HG03108 (cell line): ENCODE measurements at regions not wholly inside any gene's neighbourhood (a gene's known extent, or its start where the extent isn't known, plus 50 kb on each side); places are given as distances from the start of the nearest gene placed in this dataset.

Source experiments
- ATAC-seq: cut with Tn5 transposase; IDR thresholded peaks from one replicate; pipeline ENCODE4 v1.9.1; 2021; ENCODE audit warnings: moderate library complexity; ENCODE audit not compliant: unreplicated experiment

DNA sequence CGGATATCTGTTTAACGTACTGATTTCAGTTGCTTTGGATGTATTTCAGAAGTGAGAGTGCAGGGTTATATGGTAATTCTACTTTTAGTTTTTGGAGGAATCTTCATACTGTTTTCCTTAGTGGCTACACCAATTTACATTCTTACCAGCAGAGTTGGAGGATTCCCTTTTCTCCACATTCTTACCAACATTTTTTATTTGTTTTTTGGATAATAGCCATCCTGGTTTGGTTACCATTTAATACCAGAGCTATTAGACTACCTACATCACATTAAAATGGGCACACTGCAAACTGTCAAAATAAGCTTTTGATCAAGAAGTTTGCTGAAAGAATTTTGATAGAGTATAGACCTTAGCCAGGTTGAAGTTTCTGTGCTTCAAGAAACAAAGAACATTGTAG, 217.2 kb upstream of the CFAP20DC start:
- no peak for ATAC-seq

DNA sequence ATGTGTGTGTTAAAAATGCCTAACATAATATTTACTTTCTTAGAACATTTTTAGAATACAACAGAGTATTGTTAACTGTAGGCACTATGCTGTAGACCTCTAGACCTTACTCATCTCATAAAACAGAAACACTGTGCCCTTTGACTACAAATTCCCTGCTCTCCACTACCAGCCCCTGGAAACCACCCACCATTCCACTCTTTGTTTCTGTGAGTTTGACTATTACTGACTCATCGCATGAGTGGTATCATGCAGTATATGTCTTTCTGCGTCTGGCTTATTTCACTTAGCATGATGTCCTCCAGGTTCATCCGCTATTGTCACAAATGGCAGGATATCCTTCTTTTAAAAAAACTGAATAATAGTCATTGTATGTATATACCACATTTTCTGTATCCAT, 216.7 kb upstream of the CFAP20DC start:
- ATAC-seq: no peak

DNA sequence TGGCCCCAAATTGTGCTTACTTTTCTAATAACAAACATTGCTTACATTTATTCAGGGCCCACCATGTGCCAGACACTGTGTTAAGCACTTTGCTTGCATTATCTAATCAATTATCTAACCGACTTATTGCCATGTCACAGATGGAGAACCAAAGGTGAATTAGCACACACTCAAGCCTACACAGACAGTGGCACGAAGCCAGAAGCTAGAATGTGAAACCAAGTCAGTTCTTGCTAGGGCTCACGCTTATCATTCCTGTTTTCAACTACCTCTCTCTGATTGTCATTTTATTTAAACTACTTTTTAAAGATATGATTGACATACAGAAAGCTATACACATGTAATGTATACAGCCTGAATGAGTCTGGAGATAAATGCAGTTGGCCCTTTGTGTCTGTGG, 215.7 kb upstream of the CFAP20DC start:
- ATAC-seq: no peak

DNA sequence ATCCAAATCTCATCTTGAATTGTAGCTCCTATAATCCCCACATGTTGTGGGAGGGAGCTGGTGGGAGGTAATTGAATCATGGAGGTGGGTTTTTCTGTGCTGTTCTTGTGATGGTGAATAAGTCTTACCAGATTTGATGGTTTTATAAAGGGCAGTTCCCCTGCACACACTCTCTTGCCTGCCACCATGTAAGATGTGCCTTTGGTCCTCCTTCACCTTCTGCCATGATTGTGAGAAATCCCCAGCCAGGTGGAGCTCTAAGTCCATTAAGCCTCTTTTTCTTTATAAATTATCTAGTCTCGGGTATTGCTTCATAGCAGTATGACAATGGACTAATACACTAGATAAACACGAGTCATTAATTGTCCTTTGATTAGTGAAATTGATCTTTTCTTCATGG, 214.5 kb upstream of the CFAP20DC start:
- no peak for ATAC-seq

DNA sequence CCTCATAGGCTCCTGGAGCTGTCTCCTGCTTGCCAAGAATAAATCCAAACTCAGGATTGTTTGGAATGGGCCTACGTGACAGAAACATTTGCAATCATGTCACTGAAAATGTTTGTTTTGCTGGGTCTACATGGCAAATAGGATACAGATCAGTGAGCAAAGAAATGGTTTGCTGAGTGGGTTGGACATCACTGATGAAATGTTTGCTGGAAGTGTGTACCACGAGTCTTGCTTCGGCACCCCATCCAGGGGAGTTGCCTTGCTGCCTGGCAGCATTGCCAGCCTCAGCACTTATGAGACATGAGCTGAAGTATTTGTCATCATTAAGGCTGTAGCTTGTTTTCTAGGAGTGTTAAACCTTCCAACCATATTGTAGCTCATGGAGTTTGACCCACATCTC, 213.3 kb upstream of the CFAP20DC start:
- no peak for ATAC-seq

DNA sequence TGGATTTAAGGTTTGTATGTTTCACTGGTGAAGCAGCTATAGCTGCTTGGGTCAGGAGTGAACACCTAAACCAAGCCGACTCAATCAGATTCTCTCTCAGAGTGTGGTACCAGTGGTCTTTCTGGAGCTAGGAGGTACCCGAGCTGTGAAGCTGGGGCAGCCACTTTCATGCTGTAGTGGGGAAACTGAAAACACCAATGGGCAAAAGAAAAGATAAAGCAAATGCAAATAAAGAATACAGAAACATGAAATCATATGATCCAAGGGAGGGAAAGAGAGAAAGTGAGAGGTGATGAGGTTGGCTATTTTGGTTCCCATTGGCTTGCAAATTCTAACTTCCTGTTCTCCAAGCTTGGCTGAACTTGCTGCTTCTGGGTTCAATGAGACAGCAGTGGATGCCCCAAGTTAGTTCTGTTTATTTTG, 212.3 kb upstream of the CFAP20DC start:
- ATAC-seq: peak; percentile 86

DNA sequence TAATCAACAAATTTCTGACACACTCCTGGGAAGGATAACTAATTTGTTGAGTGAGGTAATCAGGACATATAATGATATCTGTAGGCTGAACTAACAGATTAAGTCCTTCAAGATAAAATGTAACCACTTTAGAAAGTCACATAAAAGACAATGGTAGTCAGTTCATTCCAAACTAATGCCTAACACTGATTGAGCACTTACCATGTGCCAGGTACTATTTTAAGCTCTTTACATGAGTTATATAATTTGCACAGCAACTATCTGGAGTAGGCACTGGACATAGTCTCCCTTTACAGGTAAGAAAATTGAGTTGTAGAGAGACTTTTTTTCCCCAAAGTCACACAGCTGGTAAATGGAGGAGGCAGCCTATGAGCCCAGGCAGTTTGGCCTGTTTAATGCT, 211.2 kb upstream of the CFAP20DC start:
- ATAC-seq: no peak

DNA sequence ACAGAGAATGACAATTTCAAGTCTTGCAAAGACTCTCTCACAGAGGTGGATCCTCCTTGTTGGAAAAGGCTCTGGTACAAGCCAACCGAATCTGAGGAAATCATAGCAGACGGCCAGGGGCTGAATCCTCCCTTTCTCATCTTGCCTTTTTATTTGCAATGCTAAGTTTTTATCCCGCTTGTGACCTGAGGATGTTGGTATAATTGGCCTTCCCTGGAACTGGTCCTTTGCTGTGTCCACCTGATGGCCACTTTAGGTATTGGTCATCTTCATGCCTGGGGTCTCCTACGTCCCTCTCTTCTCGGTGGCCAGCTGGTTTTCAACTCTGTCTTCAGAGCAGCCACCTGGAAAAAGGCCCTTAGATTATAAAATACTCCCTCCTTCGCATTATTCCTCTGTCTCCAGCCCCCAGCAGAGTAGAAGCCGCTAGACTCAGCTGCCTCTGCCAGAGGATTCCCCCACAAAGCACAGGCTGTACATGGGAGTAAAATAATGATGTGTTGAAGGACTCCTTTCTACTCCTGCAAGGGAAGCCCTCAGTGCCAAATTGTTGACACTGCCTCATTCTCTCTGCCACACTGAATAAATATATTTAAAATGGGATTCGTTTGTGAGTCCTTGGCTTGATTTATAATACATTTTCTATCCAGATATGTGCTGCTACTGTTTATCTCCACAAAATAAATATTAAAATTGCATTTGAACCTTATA, 208.9 kb upstream of the CFAP20DC start:
- ATAC-seq: no peak

DNA sequence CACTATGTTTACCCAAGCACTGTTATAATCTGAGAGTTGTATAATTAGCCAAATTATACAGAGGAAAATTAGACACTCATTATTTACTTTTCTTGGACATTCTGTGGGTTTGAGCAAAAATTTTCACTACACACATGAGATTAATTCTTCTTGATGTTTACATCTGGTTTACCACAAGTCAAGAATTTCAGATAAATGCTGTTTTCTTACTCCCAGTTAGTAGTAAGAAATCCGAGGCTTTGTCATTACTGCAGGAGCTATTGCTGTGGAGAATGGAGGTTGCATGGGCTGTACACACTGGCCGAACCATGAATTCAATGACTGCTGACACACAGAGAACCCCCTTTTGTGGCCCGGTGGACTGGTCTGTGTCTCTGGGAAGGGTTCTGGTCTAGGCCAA, 207.7 kb upstream of the CFAP20DC start:
- ATAC-seq: no peak

DNA sequence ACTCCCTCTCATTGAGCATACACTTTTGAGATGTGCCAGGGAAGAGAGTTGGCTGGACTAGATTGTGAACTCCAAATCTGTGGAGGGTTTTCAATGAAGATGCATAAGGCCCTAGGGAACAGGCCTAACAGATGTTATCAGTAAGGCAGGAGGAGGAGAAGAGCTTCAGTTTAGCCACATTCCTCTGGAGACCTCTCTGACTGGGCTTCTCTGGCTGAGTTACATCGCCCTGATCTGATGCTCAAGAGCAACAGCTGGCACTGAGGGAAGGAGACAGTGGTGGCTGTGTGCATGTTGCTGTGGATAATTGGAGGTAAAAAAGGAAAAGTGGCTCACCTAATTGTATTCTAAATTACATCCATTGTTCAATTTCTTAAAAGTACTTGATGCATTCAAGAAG, 206.4 kb upstream of the CFAP20DC start:
- ATAC-seq: no peak

DNA sequence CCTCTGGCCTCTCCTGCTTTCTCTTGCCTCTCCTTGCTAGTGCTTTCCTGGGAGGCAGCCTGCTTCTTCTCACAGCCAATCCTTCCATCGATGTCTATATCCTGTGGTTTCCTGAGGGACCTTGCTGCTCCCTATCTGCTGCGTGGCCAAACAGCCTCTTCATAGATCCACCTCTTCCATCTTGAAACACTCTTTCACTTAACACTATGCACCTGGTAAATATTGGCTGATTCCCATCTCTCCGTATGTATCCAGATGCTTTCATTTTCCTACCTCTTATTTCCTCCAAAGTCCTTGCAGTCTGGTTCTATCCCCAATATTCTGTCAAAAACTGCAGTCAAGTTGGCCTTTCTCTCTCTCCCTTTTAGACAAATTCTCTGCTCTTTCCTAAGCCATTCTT, 205.2 kb upstream of the CFAP20DC start:
- ATAC-seq: no peak

DNA sequence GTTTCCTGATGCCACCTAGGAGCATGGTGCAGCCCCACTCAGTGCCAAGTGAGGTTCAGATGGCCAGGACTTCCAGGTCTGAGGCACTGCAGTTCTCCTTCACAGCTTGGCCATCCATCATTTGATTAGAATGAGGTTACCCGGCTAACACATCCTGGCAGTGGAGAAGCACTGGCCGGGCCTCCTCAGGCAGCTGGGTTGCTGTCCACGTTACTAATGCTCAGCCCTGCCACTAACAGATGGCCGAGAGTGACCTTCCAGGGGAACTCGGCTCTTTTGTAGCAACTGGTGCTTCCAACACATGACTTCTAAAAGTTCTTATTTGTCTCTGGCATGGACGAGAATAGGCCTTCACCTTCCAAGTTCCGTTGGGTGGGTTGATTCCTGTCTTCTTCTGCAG, 204.6 kb upstream of the CFAP20DC start:
- ATAC-seq: no peak

DNA sequence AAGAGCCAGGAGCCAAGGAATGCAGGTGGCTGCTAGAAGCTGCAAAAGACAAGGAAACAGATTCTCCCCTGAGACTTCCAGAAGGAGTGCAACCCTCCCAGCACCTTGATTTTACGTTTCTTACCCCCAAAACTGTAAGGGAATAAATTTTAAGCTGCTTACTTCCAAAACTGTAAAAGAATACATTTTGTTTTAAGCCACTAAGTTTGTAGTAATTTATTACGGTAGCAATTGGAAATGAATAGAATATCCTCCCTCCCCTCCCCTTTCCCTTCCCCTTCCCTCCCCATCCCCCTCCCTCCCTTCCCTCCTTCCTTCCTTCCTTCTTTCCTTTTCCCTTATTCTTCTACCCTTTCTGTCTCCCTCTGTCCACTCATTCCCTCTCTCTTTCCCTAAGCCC, 203.7 kb upstream of the CFAP20DC start:
- no peak for ATAC-seq

DNA sequence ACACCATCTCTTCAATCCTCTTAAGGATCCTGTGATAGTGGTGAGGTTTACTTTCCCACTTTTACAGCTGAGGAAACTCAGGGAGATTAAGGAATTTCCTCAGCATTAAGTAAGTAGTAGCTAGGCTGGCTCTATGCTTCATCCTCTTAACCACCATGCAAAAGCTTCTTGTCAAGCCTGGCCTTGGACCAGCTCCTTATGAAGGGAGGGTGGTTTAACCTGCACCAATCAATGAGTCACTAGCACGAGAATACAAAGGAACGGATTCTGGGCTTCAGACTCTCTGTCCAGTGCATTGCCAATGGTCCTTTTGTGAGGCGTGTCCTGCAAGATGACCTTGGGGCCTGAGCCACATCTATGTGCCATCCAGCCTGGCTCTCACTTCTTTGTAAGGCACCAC, 202.0 kb upstream of the CFAP20DC start:
- no peak for ATAC-seq

DNA sequence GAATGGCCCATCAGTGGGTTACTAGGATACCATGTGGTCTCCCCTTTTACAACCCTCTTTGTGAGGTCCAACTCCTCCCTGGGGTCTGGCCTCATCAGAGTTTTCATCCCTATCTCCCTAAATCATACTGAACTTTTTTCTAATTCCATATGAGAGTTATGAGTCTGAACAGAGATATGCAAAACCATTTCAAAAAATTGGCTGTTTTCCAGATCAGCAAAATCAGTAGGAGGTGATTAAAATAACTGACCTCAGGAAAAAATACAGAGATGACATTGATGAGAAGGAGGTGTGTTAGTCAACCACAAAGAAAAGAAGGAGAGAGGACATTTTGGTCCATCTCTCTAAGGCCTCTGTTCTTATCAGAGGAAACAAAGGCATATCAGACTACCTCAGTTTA, 200.8 kb upstream of the CFAP20DC start:
- ATAC-seq: no peak

DNA sequence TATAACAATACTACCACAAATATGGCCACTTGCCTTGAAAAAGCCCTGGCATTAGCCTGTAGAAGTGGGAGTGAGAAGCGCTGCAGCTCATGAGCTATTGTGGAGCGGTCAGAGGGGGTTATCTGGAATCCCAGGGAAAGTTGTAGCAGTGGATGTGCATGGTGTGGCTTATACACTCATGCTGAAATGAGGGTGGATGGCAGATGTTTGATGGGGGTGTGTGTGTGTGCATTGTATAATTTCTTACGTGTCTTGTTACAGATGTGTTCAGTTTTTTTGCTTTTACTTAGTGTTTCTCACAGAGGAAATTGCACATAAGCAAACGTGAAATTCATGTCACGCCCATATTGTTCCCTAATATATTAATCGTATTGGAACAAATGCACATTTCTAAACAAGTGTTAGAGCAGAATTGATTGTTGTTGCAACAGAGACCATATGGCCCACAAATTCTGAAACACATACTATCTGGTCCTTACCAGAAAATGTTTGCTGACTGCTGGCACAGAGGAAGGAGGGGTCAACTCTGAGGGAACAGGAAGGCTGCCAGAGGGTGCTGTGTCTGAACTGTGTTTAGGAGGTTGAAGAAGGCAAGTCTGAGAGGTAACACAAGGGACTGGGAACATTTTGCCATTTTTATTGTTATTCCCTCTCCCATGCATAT, 200.0 kb upstream of the CFAP20DC start:
- no peak for ATAC-seq

DNA sequence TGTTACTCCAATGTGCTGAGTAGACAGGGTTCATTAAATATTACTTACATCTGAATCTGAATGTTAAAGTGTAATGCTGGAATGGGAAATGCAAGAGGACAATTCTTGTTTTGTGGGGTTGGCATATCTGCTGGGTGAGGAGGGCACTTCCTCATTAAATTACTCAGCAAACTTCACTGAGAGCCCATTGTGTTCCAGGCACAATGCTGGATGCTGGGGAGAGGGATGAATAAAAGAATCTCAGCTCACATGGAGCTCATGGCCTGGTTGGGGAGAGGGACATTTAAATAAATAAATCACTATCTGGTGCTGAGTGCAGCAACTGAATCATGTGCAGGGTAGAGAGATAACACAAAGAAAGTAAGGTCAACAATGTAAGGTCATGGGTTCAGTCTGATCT, 199.2 kb upstream of the CFAP20DC start:
- ATAC-seq: no peak

DNA sequence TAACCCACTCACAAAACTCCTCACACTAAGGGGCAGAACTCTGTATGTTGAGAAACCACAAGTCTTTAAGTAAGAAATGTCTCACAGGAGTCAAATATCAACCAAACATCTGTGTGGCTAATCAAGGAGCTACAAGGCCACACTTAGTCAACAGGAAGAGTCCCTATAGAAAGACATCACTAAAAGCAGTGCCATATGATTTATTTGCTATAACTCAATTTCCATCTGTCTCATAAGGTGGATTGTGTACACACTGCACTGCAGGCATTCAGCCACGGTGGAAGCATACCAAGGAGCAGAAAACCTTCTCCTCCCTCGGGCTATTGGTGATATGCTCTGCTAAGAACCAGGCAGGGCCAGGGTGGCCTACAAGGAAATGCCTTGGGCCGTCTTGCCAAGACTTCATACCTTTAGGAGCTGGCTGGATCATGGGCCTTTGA, 197.6 kb upstream of the CFAP20DC start:
- peak; percentile 70 for ATAC-seq

DNA sequence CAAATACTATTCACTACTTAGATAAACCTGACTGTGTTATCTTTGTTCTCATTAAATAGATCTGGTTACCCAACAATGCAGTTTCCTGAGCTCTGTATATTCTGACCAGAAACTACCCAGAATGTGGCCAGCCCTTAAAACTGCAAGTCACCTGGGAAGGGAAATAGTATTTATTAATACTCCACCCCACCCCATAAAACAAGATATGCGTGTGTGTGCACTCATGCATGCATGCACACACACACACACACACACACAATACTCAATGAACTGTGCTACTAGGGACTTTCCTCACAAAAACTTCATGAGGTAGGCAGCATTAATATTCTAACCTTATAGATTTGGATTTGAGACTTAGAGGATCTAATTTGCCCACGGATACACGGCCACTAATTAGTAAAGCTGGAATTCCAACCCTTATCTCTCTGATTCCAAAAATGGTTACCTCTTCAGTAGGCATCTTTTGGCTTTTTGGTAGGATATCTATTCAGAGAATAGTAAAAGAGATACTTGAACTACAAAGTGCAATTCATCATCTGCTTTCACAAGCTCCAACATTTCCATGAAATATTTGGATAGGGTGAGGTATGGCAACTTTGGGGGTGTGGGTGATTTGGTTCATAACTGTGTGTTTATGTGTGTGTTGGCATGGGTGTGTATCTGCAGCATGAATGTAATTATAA, 197.0 kb upstream of the CFAP20DC start:
- peak; percentile 46 for ATAC-seq

DNA sequence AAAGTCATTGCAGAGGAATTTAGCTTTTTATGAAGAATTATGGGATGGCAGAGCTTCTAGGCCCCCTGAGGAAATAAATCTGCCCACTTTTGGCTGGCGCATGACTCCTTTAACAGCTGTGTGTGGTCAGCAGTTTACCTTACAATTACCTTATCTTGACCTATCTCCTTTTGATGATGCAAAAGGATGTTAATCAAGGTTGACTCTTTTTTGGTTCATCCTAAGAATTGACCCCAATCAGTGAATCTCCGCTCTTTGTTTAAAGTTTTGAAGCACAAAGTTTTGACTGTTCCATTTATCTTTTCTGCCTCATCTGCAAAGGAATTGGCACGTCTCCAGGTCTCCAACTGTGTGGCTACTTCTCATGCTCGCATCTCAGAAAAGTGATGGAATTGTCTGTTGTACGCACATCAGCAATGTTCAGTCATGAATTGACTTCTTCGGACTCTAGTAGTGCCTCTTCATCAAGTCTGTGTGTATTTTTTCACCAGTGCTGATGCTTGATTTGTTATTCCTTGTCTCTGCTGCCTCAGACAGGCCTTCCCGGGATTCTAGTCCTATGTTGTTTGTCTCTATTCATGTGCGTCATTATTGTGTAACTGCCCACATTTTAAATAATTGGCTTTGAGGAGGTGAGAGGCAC, 196.2 kb upstream of the CFAP20DC start:
- ATAC-seq: no peak

DNA sequence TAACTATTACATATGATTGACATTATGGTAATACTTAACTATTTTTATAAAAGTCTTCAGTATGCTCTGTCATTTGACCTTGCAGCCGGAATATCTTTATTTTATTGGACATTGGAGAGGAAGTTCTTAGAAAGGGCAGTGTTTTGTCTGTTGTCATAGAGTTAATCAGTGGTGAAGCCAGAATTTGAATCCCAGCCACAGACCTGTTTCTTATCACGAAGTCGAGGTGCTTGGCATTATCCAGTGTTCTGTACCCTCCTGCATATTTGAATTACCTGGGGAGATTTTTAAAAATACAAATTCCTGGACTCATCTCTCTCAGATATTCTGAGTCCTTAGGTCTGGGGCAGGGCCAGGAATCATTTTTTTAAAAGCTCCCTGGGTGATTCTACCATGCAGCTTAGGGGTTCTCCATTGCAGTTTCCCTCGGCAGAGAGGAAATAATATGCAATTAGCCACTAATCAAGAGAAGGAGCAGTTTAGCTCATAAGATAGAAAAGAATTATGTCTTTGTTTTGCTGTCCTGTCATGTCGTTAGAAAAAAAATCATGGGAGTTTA, 195.6 kb upstream of the CFAP20DC start:
- no peak for ATAC-seq
